H9 (cell line): ENCODE measurements at regions not wholly inside any gene's neighbourhood (a gene's known extent, or its start where the extent isn't known, plus 50 kb on each side); places are given as distances from the start of the nearest gene placed in this dataset.

Source experiments
- DNase-seq: peaks from one replicate; pipeline ENCODE4 v3.0.0-alpha.2; 2017
- H2AFZ ChIP-seq: one replicate; pipeline ENCODE4 v1.6.1; 2013; ENCODE audit warnings: mild to moderate bottlenecking, low read length, control low read depth, moderate library complexity
- H2AK5ac ChIP-seq: 2 replicates; pipeline ENCODE4 v1.6.1; 2013; ENCODE audit warnings: low read length, control low read depth, mixed read lengths; ENCODE audit not compliant: insufficient read length
- H2BK120ac ChIP-seq: one replicate; pipeline ENCODE4 v1.6.1; 2013; ENCODE audit warnings: low read depth, mild to moderate bottlenecking, low read length, control low read depth, inconsistent platforms; ENCODE audit not compliant: poor library complexity, severe bottlenecking
- H2BK12ac ChIP-seq: 2 replicates; pipeline ENCODE4 v1.6.1; 2013; ENCODE audit warnings: low read length, control low read depth, mixed read lengths, low read depth; ENCODE audit not compliant: insufficient read length
- H2BK15ac ChIP-seq: 2 replicates; pipeline ENCODE4 v1.6.1; 2013; ENCODE audit warnings: low read depth, low read length, control low read depth
- H2BK20ac ChIP-seq: one replicate; pipeline ENCODE4 v1.6.1; 2013; ENCODE audit warnings: low read depth, mild to moderate bottlenecking, low read length, control low read depth, inconsistent platforms; ENCODE audit not compliant: poor library complexity, severe bottlenecking
- H2BK5ac ChIP-seq: 2 replicates; pipeline ENCODE4 v1.6.1; 2013; ENCODE audit warnings: low read length, control low read depth, mixed read lengths; ENCODE audit not compliant: insufficient read length
- H3K14ac ChIP-seq: 2 replicates; pipeline ENCODE4 v1.6.1; 2013; ENCODE audit warnings: low read length, control low read depth; ENCODE audit not compliant: insufficient read depth
- H3K18ac ChIP-seq: 2 replicates; pipeline ENCODE4 v1.6.1; 2013; ENCODE audit warnings: low read depth, mild to moderate bottlenecking, mixed read lengths, low read length, control low read depth; ENCODE audit not compliant: insufficient read length
- H3K23ac ChIP-seq: 2 replicates; pipeline ENCODE4 v1.6.1; 2013; ENCODE audit warnings: low read length, control low read depth, mixed read lengths, low read depth; ENCODE audit not compliant: insufficient read length
- H3K23me2 ChIP-seq: 2 replicates; pipeline ENCODE4 v1.6.1; 2013; ENCODE audit warnings: low read depth, mild to moderate bottlenecking, mixed read lengths, low read length, control low read depth; ENCODE audit not compliant: insufficient read length, poor library complexity, severe bottlenecking
- H3K27ac ChIP-seq: 2 replicates; pipeline ENCODE4 v1.5.1; 2013; ENCODE audit warnings: low read length, control low read depth, mixed read lengths, low read depth; ENCODE audit not compliant: insufficient read length
- H3K27me3 ChIP-seq: 2 replicates; pipeline ENCODE4 v1.6.1; 2013; ENCODE audit warnings: low read length, control low read depth, inconsistent platforms; ENCODE audit not compliant: insufficient read depth
- H3K4ac ChIP-seq: 2 replicates; pipeline ENCODE4 v1.6.1; 2013; ENCODE audit warnings: low read depth, mild to moderate bottlenecking, control low read depth, inconsistent platforms, low read length, moderate library complexity
- H3K4me1 ChIP-seq: 2 replicates; pipeline ENCODE4 v1.6.1; 2013; ENCODE audit warnings: low read length, control low read depth, inconsistent platforms; ENCODE audit not compliant: insufficient read depth
- H3K4me2 ChIP-seq: 2 replicates; pipeline ENCODE4 v1.6.1; 2013; ENCODE audit warnings: low read length, control low read depth, mixed read lengths; ENCODE audit not compliant: insufficient read length, insufficient read depth
- H3K56ac ChIP-seq: 2 replicates; pipeline ENCODE4 v1.6.1; 2013; ENCODE audit warnings: low read depth, mild to moderate bottlenecking, mixed read lengths, low read length, control low read depth; ENCODE audit not compliant: insufficient read length
- H3K79me1 ChIP-seq: 2 replicates; pipeline ENCODE4 v1.6.1; 2013; ENCODE audit warnings: low read depth, mild to moderate bottlenecking, moderate library complexity, low read length, control low read depth, inconsistent platforms; ENCODE audit not compliant: insufficient read depth, poor library complexity, severe bottlenecking
- H3K79me2 ChIP-seq: 2 replicates; pipeline ENCODE4 v1.6.1; 2013; ENCODE audit warnings: low read length, control low read depth, inconsistent platforms; ENCODE audit not compliant: insufficient read depth
- H3K9ac ChIP-seq: 2 replicates; pipeline ENCODE4 v1.6.1; 2013; ENCODE audit warnings: low read length, control low read depth, mixed read lengths; ENCODE audit not compliant: insufficient read length; ENCODE audit errors: extremely low read depth
- H3K9me3 ChIP-seq: one replicate; pipeline ENCODE4 v1.6.1; 2013; ENCODE audit warnings: low read depth, low read length, inconsistent platforms; ENCODE audit not compliant: control insufficient read depth
- H3T11ph ChIP-seq: one replicate; pipeline ENCODE4 v1.6.1; 2013; ENCODE audit warnings: mild to moderate bottlenecking, low read length, control low read depth, inconsistent platforms
- H4K20me1 ChIP-seq: one replicate; pipeline ENCODE4 v1.6.1; 2013; ENCODE audit not compliant: control insufficient read depth, insufficient read length, insufficient read depth
- H4K5ac ChIP-seq: 2 replicates; pipeline ENCODE4 v1.6.1; 2013; ENCODE audit warnings: low read depth, mild to moderate bottlenecking, mixed read lengths, low read length, control low read depth; ENCODE audit not compliant: insufficient read length
- H4K8ac ChIP-seq: replicated peaks from 2 replicates; pipeline ENCODE4 v1.6.1; 2013; ENCODE audit warnings: low read length, control low read depth, mixed read lengths, low read depth; ENCODE audit not compliant: insufficient read length
- H4K91ac ChIP-seq: 2 replicates; pipeline ENCODE4 v1.6.1; 2013; ENCODE audit warnings: low read depth, mild to moderate bottlenecking, moderate library complexity, mixed read lengths, low read length, control low read depth; ENCODE audit not compliant: insufficient read length
- H3K27ac Mint-ChIP-seq, 3 experiments: 2 replicates in 2 of 3; 3 replicates in 1 of 3; pipeline ENCODE4 v1.8.0; 2020 to 2021; ENCODE audit warnings: mixed read lengths in 3 of 3, mild to moderate bottlenecking in 1 of 3, moderate library complexity in 1 of 3
- H3K27me3 Mint-ChIP-seq: 2 replicates; pipeline ENCODE4 v1.8.0; 2021; ENCODE audit warnings: low read depth, mild to moderate bottlenecking, moderate library complexity, mixed read lengths
- H3K36me3 Mint-ChIP-seq, 3 experiments: 2 replicates in 2 of 3; 3 replicates in 1 of 3; pipeline ENCODE4 v1.8.0; 2020 to 2021; ENCODE audit warnings: low read depth in 3 of 3, mixed read lengths in 3 of 3; ENCODE audit not compliant: insufficient read depth in 1 of 3
- H3K4me1 Mint-ChIP-seq, 2 experiments: 2 replicates each; pipeline ENCODE4 v1.8.0; 2020; ENCODE audit warnings: mixed read lengths in 2 of 2
- H3K4me3 Mint-ChIP-seq, 2 experiments: 2 replicates in 1 of 2; 3 replicates in 1 of 2; pipeline ENCODE4 v1.8.0; 2020 to 2021; ENCODE audit warnings: mild to moderate bottlenecking in 2 of 2, mixed read lengths in 2 of 2, moderate library complexity in 1 of 2
- H3K9me3 Mint-ChIP-seq, 2 experiments: 2 replicates in 1 of 2; 3 replicates in 1 of 2; pipeline ENCODE4 v1.8.0; 2020; ENCODE audit warnings: mild to moderate bottlenecking in 2 of 2, mixed read lengths in 2 of 2, moderate library complexity in 1 of 2
- CTCF ChIP-seq: fragments of 200-600 bp; sonication (generic); conservative IDR thresholded peaks from 3 replicates; pipeline ENCODE4 v1.8.0; 2021; ENCODE audit warnings: antibody characterized with exemption, mild to moderate bottlenecking
- WGBS: extraction: QIAGEN DNeasy Blood & Tissue Kit; methylation state at CpG from one replicate; pipeline ENCODE4 v1.1.7; 2013; ENCODE audit warnings: missing lambda C conversion rate, low lambda C conversion rate, mixed read lengths; ENCODE audit not compliant: insufficient read length; ENCODE audit errors: extremely low coverage; 5-methylcytosine and 5-hydroxymethylcytosine counted together

- H3K27ac Mint-ChIP-seq: 0 out of 7 replicates have a peak overlapping the region, but pooled peaks of 2 of the 3 experiments have one; percentile 2 to 5
- no peak overlapping the region for H3K27ac ChIP-seq
- peaks cover 6% of the 10 kb centered on the region for H3K4me1 ChIP-seq
- no peak overlapping the region for H4K91ac ChIP-seq
- no peak overlapping the region for H2BK12ac ChIP-seq
- no peak overlapping the region for H2BK5ac ChIP-seq
- H3K14ac ChIP-seq: no peak overlapping the region
- H4K5ac ChIP-seq: no peak overlapping the region
- H3K36me3 Mint-ChIP-seq: no peaks in the 10 kb centered on the region
- DNase-seq: no peak
- H2BK20ac ChIP-seq: no peak overlapping the region
- H3K79me1 ChIP-seq: no peaks in the 10 kb centered on the region
- H3K23ac ChIP-seq: no peak overlapping the region
- H4K8ac ChIP-seq: no peak overlapping the region
- H3T11ph ChIP-seq: no peak overlapping the region
- no peaks in the 10 kb centered on the region for H3K27me3 Mint-ChIP-seq
- H3K4me2 ChIP-seq: no peak overlapping the region
- WGBS: no CpG with 5 or more reads among the region's 1 CpG
- no peak overlapping the region for H2BK15ac ChIP-seq
- H3K9me3 ChIP-seq: no peaks in the 10 kb centered on the region
- no peak overlapping the region for H2AK5ac ChIP-seq
- no peaks in the 10 kb centered on the region for H3K27me3 ChIP-seq
- H3K9ac ChIP-seq: no peak overlapping the region
- no peaks in the 10 kb centered on the region for H3K23me2 ChIP-seq
- H3K9me3 Mint-ChIP-seq: no peaks in the 10 kb centered on the region
- H2AFZ ChIP-seq: no peak overlapping the region
- no peak for TF ChIP-seq CTCF
- H3K18ac ChIP-seq: no peak overlapping the region
- no peak overlapping the region for H2BK120ac ChIP-seq
- H3K79me2 ChIP-seq: no peaks in the 10 kb centered on the region
- H3K4me3 Mint-ChIP-seq: no peak overlapping the region
- H3K56ac ChIP-seq: no peak overlapping the region
- no peaks in the 10 kb centered on the region for H4K20me1 ChIP-seq
- H3K4ac ChIP-seq: no peak overlapping the region
- peaks cover 33 to 40% of the 10 kb centered on the region in 2 experiments for H3K4me1 Mint-ChIP-seq
Observed at GRCh38 chr17:53633856-53634255, 188.9 kb upstream of the KIF2B start.
